Mucosa of descending colon (tissue), 3 donors: ENCODE measurements at regions not wholly inside any gene's neighbourhood (a gene's known extent, or its start where the extent isn't known, plus 50 kb on each side); places are given as distances from the start of the nearest gene placed in this dataset.

ENCODE experiments used
- ATAC-seq: fragments of 200-7000 bp; cut with Tn5 transposase; one replicate; pipeline ENCODE4 v1.9.1; 2020; ENCODE audit warnings: mild to moderate bottlenecking, moderate library complexity
- DNase-seq, 3 donors: peaks; one replicate each; pipeline ENCODE4 v3.0.0-alpha.2; 2020
- H3K36me3 ChIP-seq: fragments of 200-600 bp; one replicate; pipeline ENCODE4 v1.8.0; 2021; ENCODE audit warnings: low read depth, mild to moderate bottlenecking
- H3K4me1 ChIP-seq: fragments of 200-600 bp; one replicate; pipeline ENCODE4 v1.8.0; 2021; ENCODE audit warnings: low read depth, mild to moderate bottlenecking
- H3K4me3 ChIP-seq: fragments of 200-600 bp; one replicate; pipeline ENCODE4 v1.8.0; 2021; ENCODE audit warnings: mild to moderate bottlenecking
- H3K9me3 ChIP-seq: fragments of 200-600 bp; one replicate; pipeline ENCODE4 v1.8.0; 2021; ENCODE audit warnings: mild to moderate bottlenecking
- CTCF ChIP-seq: fragments of 200-600 bp; IDR thresholded peaks from one replicate; pipeline ENCODE4 v1.8.0; 2022; ENCODE audit warnings: antibody characterized with exemption, mild to moderate bottlenecking
- intact Hi-C, 2 donors: fragments of 100-400 bp; cut with DNase I in 1 of 2; cut with micrococcal nuclease in 1 of 2; formaldehyde crosslinking; loops; one replicate each; pipeline versions ENCODE4 v1.11.0 to v1.11.1; 2022; cut with DNase I, micrococcal nuclease
- donor health status: DM: no; HTN: no; CAD: no; lungs with moderate emphysema.
- donor health status: DM: no; HTN: no; CAD: no.
- donor health status: DM: no; HTN: yes; CAD: no.

- DNase-seq: no peak
- intact Hi-C loops: no loop called here
- Histone ChIP-seq H3K9me3 (no peaks in the 10 kb centered on the region), H3K4me3 (no peak overlapping the region), H3K36me3 (no peaks in the 10 kb centered on the region), H3K4me1 (no peaks in the 10 kb centered on the region)
- no peak for ATAC-seq
- no peak for TF ChIP-seq CTCF
Observed at GRCh38 chr1:112307930-112308591, 88.0 kb upstream of the CTTNBP2NL start.

- no peak for TF ChIP-seq CTCF
- intact Hi-C loops: no loop called here
- DNase-seq (no peak), ATAC-seq (no peak)
- H3K4me1 ChIP-seq: no peaks in the 10 kb centered on the region
- H3K9me3 ChIP-seq: no peaks in the 10 kb centered on the region
- H3K4me3 ChIP-seq: no peak overlapping the region
- no peaks in the 10 kb centered on the region for H3K36me3 ChIP-seq
Observed at GRCh38 chr1:112308716-112309115, 87.3 kb upstream of the CTTNBP2NL start.

GRCh38 chr1:112309499-112309898 is 86.5 kb upstream of the CTTNBP2NL start:
- intact Hi-C loops: no loop called here
- Histone ChIP-seq H3K4me1 (no peaks in the 10 kb centered on the region), H3K36me3 (no peaks in the 10 kb centered on the region), H3K4me3 (no peak overlapping the region), H3K9me3 (no peaks in the 10 kb centered on the region)
- no peak for TF ChIP-seq CTCF
- DNase-seq (no peak), ATAC-seq (no peak)

- Histone ChIP-seq H3K9me3 (no peaks in the 10 kb centered on the region), H3K36me3 (no peaks in the 10 kb centered on the region), H3K4me3 (no peak overlapping the region), H3K4me1 (no peaks in the 10 kb centered on the region)
- TF ChIP-seq CTCF: no peak
- intact Hi-C loops: no loop called here
- ATAC-seq (no peak), DNase-seq (no peak)
Observed at GRCh38 chr1:112312315-112312714, 83.7 kb upstream of the CTTNBP2NL start.

- H3K36me3 ChIP-seq: no peaks in the 10 kb centered on the region
- ATAC-seq (no peak), DNase-seq (no peak)
- H3K9me3 ChIP-seq: no peaks in the 10 kb centered on the region
- no peak for TF ChIP-seq CTCF
- no peaks in the 10 kb centered on the region for H3K4me1 ChIP-seq
- intact Hi-C loops: no loop called here
- no peak overlapping the region for H3K4me3 ChIP-seq
Observed at GRCh38 chr1:112312879-112313278, 83.1 kb upstream of the CTTNBP2NL start.
